Left lung (tissue), 4 donors: ENCODE measurements at regions not wholly inside any gene's neighbourhood (a gene's known extent, or its start where the extent isn't known, plus 50 kb on each side); places are given as distances from the start of the nearest gene placed in this dataset.

Source experiments
- ATAC-seq: fragments of 200-7000 bp; cut with Tn5 transposase; one replicate; pipeline ENCODE4 v1.9.1; 2020; ENCODE audit warnings: moderate library complexity
- DNase-seq, 4 donors: peaks; one replicate each; pipeline ENCODE4 v3.0.0-alpha.2; 2013 to 2020
- H3K27ac ChIP-seq, 2 donors: fragments of 200-600 bp; sonication (generic) in 1 of 2; one replicate each; pipeline versions ENCODE4 v1.5.0 to v1.8.0; 2020 to 2021
- H3K27me3 ChIP-seq, 2 donors: fragments of 200-600 bp; sonication (generic) in 1 of 2; one replicate each; pipeline versions ENCODE4 v1.5.0 to v1.8.0; 2020 to 2021
- H3K36me3 ChIP-seq, 2 donors: fragments of 200-600 bp; sonication (generic) in 1 of 2; one replicate each; pipeline versions ENCODE4 v1.5.0 to v1.8.0; 2020 to 2021
- H3K4me1 ChIP-seq, 2 donors: fragments of 200-600 bp; one replicate each; pipeline ENCODE4 v1.8.0; 2021
- H3K4me3 ChIP-seq, 2 donors: fragments of 200-600 bp; sonication (generic) in 1 of 2; one replicate each; pipeline versions ENCODE4 v1.5.0 to v1.8.0; 2020 to 2021; ENCODE audit warnings: mild to moderate bottlenecking in 1 of 2
- H3K9me3 ChIP-seq, 2 donors: fragments of 200-600 bp; sonication (generic) in 1 of 2; one replicate each; pipeline versions ENCODE4 v1.5.0 to v1.8.0; 2020 to 2021
- intact Hi-C, 2 donors: fragments of 100-400 bp; cut with DNase I; formaldehyde crosslinking; loops; one replicate each; pipeline versions ENCODE4 v1.11.2 to v1.14.2; 2022
- TF ChIP-seq, protein P1 (sequence below), 2 donors: fragments of 200-600 bp; sonication (generic) in 1 of 2; IDR thresholded peaks; one replicate each; pipeline versions ENCODE4 v1.5.0 to v1.8.0; 2021; ENCODE audit warnings: antibody characterized with exemption in 2 of 2
- donor health status: DM: no; HTN: yes; CAD: no.
- donor health status: DM: no; HTN: no; CAD: no.

DNA sequence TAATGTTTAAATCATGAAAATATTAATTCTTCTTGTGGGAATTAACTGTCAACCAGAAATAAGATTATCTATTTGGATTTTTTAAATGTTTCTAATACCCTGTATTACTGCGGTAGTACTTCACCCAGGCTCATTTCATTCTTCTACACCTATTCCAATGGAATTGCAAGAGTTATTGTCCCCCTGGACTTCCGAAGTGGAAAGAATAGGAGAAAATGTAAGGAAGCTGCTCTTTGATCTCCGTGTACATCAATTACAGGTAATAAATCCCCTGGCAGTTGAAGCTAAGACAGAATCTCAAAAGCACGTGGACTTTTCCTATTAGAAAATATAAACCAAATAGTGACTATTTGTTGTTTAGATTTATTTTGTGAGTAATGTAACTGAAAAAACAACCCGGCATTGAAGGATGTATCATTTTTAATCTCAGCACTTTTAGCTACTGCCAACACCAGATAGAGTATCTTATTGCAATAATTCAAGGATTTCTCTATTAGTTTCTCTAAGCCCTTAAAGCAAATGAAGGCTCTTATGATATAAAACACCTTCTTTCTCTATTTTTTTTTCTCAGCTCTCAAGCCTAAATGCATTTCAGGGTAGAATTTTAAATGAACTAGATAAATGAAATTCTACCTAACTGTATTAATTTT is 77.3 kb downstream of the MZT1 start:
- intact Hi-C loops, result no loop called here
- no peaks in the 10 kb centered on the region for H3K36me3 ChIP-seq
- ATAC-seq, result no peak
- H3K4me1 ChIP-seq, result no peaks in the 10 kb centered on the region
- no peak overlapping the region for H3K4me3 ChIP-seq
- DNase-seq, result no peak
- H3K9me3 ChIP-seq, result no peaks in the 10 kb centered on the region
- TF ChIP-seq, protein P1, sequence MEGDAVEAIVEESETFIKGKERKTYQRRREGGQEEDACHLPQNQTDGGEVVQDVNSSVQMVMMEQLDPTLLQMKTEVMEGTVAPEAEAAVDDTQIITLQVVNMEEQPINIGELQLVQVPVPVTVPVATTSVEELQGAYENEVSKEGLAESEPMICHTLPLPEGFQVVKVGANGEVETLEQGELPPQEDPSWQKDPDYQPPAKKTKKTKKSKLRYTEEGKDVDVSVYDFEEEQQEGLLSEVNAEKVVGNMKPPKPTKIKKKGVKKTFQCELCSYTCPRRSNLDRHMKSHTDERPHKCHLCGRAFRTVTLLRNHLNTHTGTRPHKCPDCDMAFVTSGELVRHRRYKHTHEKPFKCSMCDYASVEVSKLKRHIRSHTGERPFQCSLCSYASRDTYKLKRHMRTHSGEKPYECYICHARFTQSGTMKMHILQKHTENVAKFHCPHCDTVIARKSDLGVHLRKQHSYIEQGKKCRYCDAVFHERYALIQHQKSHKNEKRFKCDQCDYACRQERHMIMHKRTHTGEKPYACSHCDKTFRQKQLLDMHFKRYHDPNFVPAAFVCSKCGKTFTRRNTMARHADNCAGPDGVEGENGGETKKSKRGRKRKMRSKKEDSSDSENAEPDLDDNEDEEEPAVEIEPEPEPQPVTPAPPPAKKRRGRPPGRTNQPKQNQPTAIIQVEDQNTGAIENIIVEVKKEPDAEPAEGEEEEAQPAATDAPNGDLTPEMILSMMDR (IDR thresholded peaks at IDR 0.05), result no peak
- no peaks in the 10 kb centered on the region for H3K27me3 ChIP-seq
- H3K27ac ChIP-seq, result no peak overlapping the region

DNA sequence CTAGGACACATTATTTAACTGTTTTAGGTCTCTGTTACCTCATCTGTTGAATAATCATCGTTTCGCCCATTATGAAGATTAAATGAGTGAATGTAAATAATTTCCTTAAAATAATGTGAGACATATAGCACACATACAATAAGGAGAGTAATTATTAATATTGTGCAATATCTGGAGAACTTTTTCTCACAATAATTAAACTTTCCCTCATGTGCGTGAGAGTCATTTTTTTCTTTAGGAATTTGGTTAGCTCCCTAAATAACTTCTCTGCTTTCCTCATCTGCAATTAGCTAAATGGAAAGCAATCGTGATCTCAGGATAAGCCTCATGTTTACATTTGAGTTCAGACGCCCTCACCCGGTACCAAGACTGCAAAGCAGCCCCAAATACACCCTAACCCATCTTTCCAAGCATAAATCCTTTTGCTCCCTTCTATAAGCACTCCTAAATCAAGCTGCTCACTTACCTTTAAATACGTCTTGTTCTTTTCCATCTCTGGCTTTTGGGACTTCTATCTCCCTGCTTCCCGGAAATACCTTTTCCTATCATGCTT is 78.8 kb downstream of the MZT1 start:
- TF ChIP-seq, protein P1 (IDR thresholded peaks at IDR 0.05), result no peak
- intact Hi-C loops, result no loop called here
- no peak for ATAC-seq

DNA sequence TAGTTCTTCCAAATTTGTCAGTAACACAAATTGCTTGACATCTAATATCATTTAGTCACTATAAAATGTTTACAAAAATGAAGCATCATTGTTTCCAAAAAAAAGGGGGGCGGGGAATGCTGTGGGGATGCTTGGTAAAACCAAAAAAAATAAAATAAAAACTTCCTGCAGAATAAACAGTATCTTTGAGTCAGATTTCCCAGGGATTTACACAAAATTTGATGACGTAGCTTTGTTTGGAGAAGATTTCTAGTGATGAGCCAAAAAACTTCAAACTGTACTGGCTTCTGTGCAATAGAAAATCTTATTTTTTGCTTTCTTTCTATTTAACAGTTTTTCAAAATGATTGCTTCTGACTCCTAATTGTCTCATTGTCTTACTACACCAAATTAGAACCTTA is 80.0 kb downstream of the MZT1 start:
- H3K36me3 ChIP-seq, result no peaks in the 10 kb centered on the region
- no peaks in the 10 kb centered on the region for H3K4me1 ChIP-seq
- H3K9me3 ChIP-seq, result no peaks in the 10 kb centered on the region
- H3K27me3 ChIP-seq, result no peaks in the 10 kb centered on the region
- ATAC-seq (no peak), DNase-seq (no peak)
- intact Hi-C loops, result no loop called here
- H3K27ac ChIP-seq, result no peak overlapping the region
- H3K4me3 ChIP-seq, result no peak overlapping the region
- TF ChIP-seq, protein P1 (IDR thresholded peaks at IDR 0.05), result no peak

More for the DNA sequence above, 78.8 kb downstream of the MZT1 start:
- no peak for DNase-seq
- Histone ChIP-seq H3K27ac (no peak overlapping the region), H3K4me1 (no peaks in the 10 kb centered on the region), H3K9me3 (no peaks in the 10 kb centered on the region), H3K36me3 (no peaks in the 10 kb centered on the region), H3K27me3 (no peaks in the 10 kb centered on the region), H3K4me3 (no peak overlapping the region)

DNA sequence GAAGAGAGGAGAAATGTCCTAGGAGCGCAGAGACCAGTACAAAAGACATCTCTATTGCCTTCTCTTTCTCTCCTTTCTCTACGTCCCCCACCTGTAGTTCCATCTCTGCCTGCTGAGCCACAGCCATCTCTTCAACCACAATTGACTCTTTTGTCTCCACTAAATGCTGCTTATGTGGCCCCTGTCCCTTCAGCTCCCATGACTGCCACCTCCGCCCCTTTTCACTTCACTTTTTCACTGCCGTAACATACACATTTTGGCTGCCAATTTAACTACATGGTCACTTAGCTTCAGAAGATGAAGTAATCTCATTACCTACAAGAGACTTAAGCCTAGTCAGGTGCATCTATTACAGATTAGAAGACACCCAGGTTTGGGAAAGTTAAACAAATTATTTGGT is 81.9 kb downstream of the MZT1 start:
- no peak overlapping the region for H3K27ac ChIP-seq
- no peaks in the 10 kb centered on the region for H3K9me3 ChIP-seq
- no peaks in the 10 kb centered on the region for H3K27me3 ChIP-seq
- no peak for ATAC-seq
- intact Hi-C loops, result no loop called here
- no peaks in the 10 kb centered on the region for H3K36me3 ChIP-seq
- H3K4me1 ChIP-seq, result no peaks in the 10 kb centered on the region
- DNase-seq, result no peak
- TF ChIP-seq, protein P1 (IDR thresholded peaks at IDR 0.05), result no peak
- H3K4me3 ChIP-seq, result no peak overlapping the region

DNA sequence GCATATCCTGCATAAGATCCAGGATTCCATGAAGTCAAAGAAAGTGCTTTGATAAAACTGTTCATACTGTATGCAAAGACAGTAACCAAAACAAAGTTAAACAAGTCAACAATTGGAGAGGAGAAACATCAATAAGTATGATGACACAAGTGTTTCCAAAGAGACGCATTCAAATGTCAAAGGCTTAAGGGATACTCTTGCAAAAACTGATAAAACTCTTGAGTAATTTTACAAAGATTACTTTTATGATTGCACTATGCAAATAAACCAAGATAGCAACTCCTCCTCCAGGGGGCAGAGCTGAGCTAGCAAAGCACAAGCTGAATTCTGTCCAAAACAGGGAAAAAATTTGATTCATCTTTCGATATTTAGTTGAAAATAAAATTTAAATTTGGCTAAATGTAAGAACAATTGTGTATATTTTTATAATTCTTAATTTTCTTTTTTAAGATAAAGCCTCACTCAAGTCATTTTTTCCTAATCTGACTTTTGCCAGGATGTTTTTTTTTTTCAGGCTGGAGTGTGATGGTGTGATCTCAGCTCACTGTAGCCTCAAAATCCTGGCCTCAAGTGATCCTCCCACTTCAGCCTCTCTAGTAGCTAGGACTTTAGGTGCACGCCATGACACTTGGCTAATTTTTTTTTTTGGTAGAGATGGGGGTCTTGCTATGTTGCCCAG is 84.0 kb downstream of the MZT1 start:
- DNase-seq (peak in 2 of 4 donors; percentile 35), ATAC-seq (peak; percentile 71)
- TF ChIP-seq, protein P1 (IDR thresholded peaks at IDR 0.05), result peak; percentile 49 to 65
- Histone ChIP-seq H3K9me3 (no peaks in the 10 kb centered on the region), H3K36me3 (no peaks in the 10 kb centered on the region), H3K4me1 (no peaks in the 10 kb centered on the region), H3K27me3 (no peaks in the 10 kb centered on the region), H3K4me3 (no peak overlapping the region), H3K27ac (no peak overlapping the region)
- intact Hi-C loops, result no loop called here
